OCI-LY3 (cell line): ENCODE measurements at regions not wholly inside any gene's neighbourhood (a gene's known extent, or its start where the extent isn't known, plus 50 kb on each side); places are given as distances from the start of the nearest gene placed in this dataset.

ENCODE experiments used
- CTCF ChIP-seq: fragments of 200-600, 300-600 bp; sonication (generic); IDR thresholded peaks from 2 replicates; pipeline ENCODE4 v1.5.1; 2014; ENCODE audit warnings: antibody characterized with exemption, low read length, low read depth
- EZH2phosphoT487 ChIP-seq: fragments of 200-600 bp; shearing (Covaris generic); IDR thresholded peaks from 2 replicates; pipeline ENCODE4 v1.6.1; 2018; ENCODE audit warnings: antibody characterized with exemption, mixed run types, low read depth

GRCh38 chr5:4983701-4984100 lies 156.4 kb upstream of the ADAMTS16 start:
- no peak for TF ChIP-seq CTCF
- no peak for TF ChIP-seq EZH2phosphoT487
